Keratinocyte (primary cell): ENCODE measurements at regions not wholly inside any gene's neighbourhood (a gene's known extent, or its start where the extent isn't known, plus 50 kb on each side); places are given as distances from the start of the nearest gene placed in this dataset.

Experiments
- DNase-seq: peaks from one replicate; pipeline ENCODE4 v3.0.0-alpha.2; 2011; ENCODE audit warnings: low read depth, missing footprints, low spot score
- FAIRE-seq: peaks from 2 replicates; lab custom pipeline; 2011; peaks lifted over from hg19 to GRCh38; lab: Jason Lieb, UNC
- H2AFZ ChIP-seq: 2 replicates; pipeline ENCODE4 v1.6.0; 2012; ENCODE audit warnings: low read length, control low read depth, inconsistent platforms; ENCODE audit not compliant: control insufficient read depth
- H3K27ac ChIP-seq: 2 replicates; pipeline ENCODE4 v1.5.1; 2011; ENCODE audit warnings: low read length; ENCODE audit not compliant: control insufficient read depth, insufficient read depth
- H3K27me3 ChIP-seq: 3 replicates; pipeline ENCODE4 v1.6.0; 2011; ENCODE audit warnings: low read length; ENCODE audit not compliant: control insufficient read depth, insufficient read depth; ENCODE audit errors: extremely low read depth
- H3K36me3 ChIP-seq, 2 experiments: 2 replicates in 1 of 2; 3 replicates in 1 of 2; pipeline ENCODE4 v1.5.1; 2011; ENCODE audit warnings: low read length in 2 of 2, mild to moderate bottlenecking in 1 of 2; ENCODE audit not compliant: control insufficient read depth in 2 of 2, insufficient read depth in 2 of 2; ENCODE audit errors: extremely low read depth in 1 of 2
- H3K4me1 ChIP-seq: 3 replicates; pipeline ENCODE4 v1.5.1; 2011; ENCODE audit warnings: low read length; ENCODE audit not compliant: control insufficient read depth, insufficient read depth; ENCODE audit errors: extremely low read depth
- H3K4me2 ChIP-seq: 3 replicates; pipeline ENCODE4 v1.6.0; 2011; ENCODE audit warnings: low read depth, low read length; ENCODE audit not compliant: control insufficient read depth, insufficient read depth; ENCODE audit errors: extremely low read depth
- H3K4me3 ChIP-seq, 3 experiments: fragments of 200-600 bp in 1 of 3; sonication (generic) in 1 of 3; 2 replicates in 2 of 3; 3 replicates in 1 of 3; pipeline ENCODE4 v1.5.1; 2011 to 2016; ENCODE audit warnings: low read length in 3 of 3, mild to moderate bottlenecking in 3 of 3, control low read depth in 2 of 3, inconsistent platforms in 1 of 3, low read depth in 1 of 3, mixed read lengths in 1 of 3, mixed run types in 1 of 3, moderate library complexity in 1 of 3; ENCODE audit not compliant: control insufficient read depth in 2 of 3, insufficient read depth in 2 of 3; ENCODE audit errors: extremely low read depth in 1 of 3
- H3K79me2 ChIP-seq: 2 replicates; pipeline ENCODE4 v1.6.0; 2012; ENCODE audit warnings: low read length; ENCODE audit not compliant: control insufficient read depth, insufficient read depth
- H3K9ac ChIP-seq: 3 replicates; pipeline ENCODE4 v1.6.0; 2011; ENCODE audit warnings: low read length; ENCODE audit not compliant: control insufficient read depth, insufficient read depth; ENCODE audit errors: extremely low read depth
- H3K9me1 ChIP-seq: 3 replicates; pipeline ENCODE4 v1.6.0; 2011; ENCODE audit warnings: low read length; ENCODE audit not compliant: control insufficient read depth, insufficient read depth; ENCODE audit errors: extremely low read depth
- H3K9me3 ChIP-seq: 2 replicates; pipeline ENCODE4 v1.5.1; 2012; ENCODE audit warnings: low read depth, low read length; ENCODE audit not compliant: control insufficient read depth
- H4K20me1 ChIP-seq: 3 replicates; pipeline ENCODE4 v1.6.0; 2011; ENCODE audit warnings: low read length; ENCODE audit not compliant: control insufficient read depth, insufficient read depth; ENCODE audit errors: extremely low read depth
- CTCF ChIP-seq, 3 experiments: IDR thresholded peaks in 1 of 3; conservative IDR thresholded peaks in 1 of 3; optimal IDR thresholded peaks in 1 of 3; 2 replicates in 2 of 3; 3 replicates in 1 of 3; pipeline versions ENCODE3 to v1.5.1; 2011; ENCODE audit warnings: low read length in 3 of 3, mild to moderate bottlenecking in 3 of 3, moderate library complexity in 2 of 3, control low read depth in 1 of 3, inconsistent platforms in 1 of 3; ENCODE audit not compliant: insufficient read depth in 2 of 3; ENCODE audit errors: extremely low read depth in 1 of 3
- EZH2 ChIP-seq: IDR thresholded peaks from one replicate; pipeline ENCODE4 v1.6.1; 2012; ENCODE audit warnings: inconsistent platforms, mild to moderate bottlenecking, low read length, moderate library complexity
- dilution Hi-C: fragments of 300-500 bp; cut with MboI; formaldehyde crosslinking; loops from one replicate; pipeline ENCODE4 v1.7.0; 2020; ENCODE audit warnings: low sequenced_read_pairs; ENCODE audit not compliant: extremely low pct_ligation_motif_present

- no peaks in the 10 kb centered on the region for H3K79me2 ChIP-seq
- dilution Hi-C loops = no loop called here
- H3K4me3 ChIP-seq = no peak overlapping the region
- no peak for TF ChIP-seq EZH2
- no peak for TF ChIP-seq CTCF (optimal IDR thresholded peaks at IDR 0.05 in 1 of 3, IDR thresholded peaks at IDR 0.05 in 1 of 3, conservative IDR thresholded peaks at IDR 0.05 in 1 of 3; ENCODE audit: extremely low read depth in 1 of 3, insufficient read depth in 2 of 3, low read length in 3 of 3)
- H3K27ac ChIP-seq = no peak overlapping the region
- no peak for FAIRE-seq
- H3K9ac ChIP-seq = no peak overlapping the region
- no peaks in the 10 kb centered on the region for H3K9me1 ChIP-seq
- no peaks in the 10 kb centered on the region for H3K27me3 ChIP-seq
- no peak for DNase-seq
- H3K4me2 ChIP-seq = no peak overlapping the region
- no peaks in the 10 kb centered on the region for H4K20me1 ChIP-seq
- no peaks in the 10 kb centered on the region for H3K36me3 ChIP-seq
- no peak overlapping the region for H2AFZ ChIP-seq
- no peaks in the 10 kb centered on the region for H3K9me3 ChIP-seq
- H3K4me1 ChIP-seq = peaks cover 3% of the 10 kb centered on the region
Measured at GRCh38 chr15:87667643-87668042, 588.9 kb downstream of the NTRK3 start.

- TF ChIP-seq EZH2 = no peak
- no peak for TF ChIP-seq CTCF (optimal IDR thresholded peaks at IDR 0.05 in 1 of 3, IDR thresholded peaks at IDR 0.05 in 1 of 3, conservative IDR thresholded peaks at IDR 0.05 in 1 of 3; ENCODE audit: extremely low read depth in 1 of 3, insufficient read depth in 2 of 3, low read length in 3 of 3)
- Histone ChIP-seq H3K9me1 (no peaks in the 10 kb centered on the region), H3K9ac (no peak overlapping the region), H3K9me3 (no peaks in the 10 kb centered on the region), H3K27ac (no peak overlapping the region), H2AFZ (no peak overlapping the region), H3K4me1 (peaks cover 9% of the 10 kb centered on the region), H4K20me1 (no peaks in the 10 kb centered on the region), H3K79me2 (no peaks in the 10 kb centered on the region), H3K36me3 (no peaks in the 10 kb centered on the region), H3K27me3 (no peaks in the 10 kb centered on the region), H3K4me3 (no peak overlapping the region), H3K4me2 (no peak overlapping the region)
- no peak for FAIRE-seq
- dilution Hi-C loops = no loop called here
- DNase-seq = no peak
Measured at GRCh38 chr15:87662575-87662974, 594.0 kb downstream of the NTRK3 start.
